HEK293T (cell line): ENCODE measurements at regions not wholly inside any gene's neighbourhood (a gene's known extent, or its start where the extent isn't known, plus 50 kb on each side); places are given as distances from the start of the nearest gene placed in this dataset.

Experiments used
- CTCF ChIA-PET: fragments of 350-600 bp; formaldehyde crosslinking; extraction: SDS; loops from one replicate; lab custom pipeline; 2021; ENCODE audit warnings: antibody characterized with exemption, inconsistent platforms; lab: Yijun Ruan, JAX
- POLR2A ChIA-PET: fragments of 350-600 bp; formaldehyde crosslinking; extraction: SDS; loops from one replicate; lab custom pipeline; 2020; ENCODE audit warnings: antibody characterized with exemption, inconsistent platforms; lab: Yijun Ruan, JAX
- DNase-seq: peaks from one replicate; pipeline ENCODE4 v3.0.0; 2012; ENCODE audit warnings: mixed read lengths; ENCODE audit errors: extremely low spot score
- ARNT ChIP-seq: fragments of 450-650 bp; IDR thresholded peaks from 2 replicates; pipeline ENCODE4 v1.6.1; 2017; ENCODE audit warnings: mild to moderate bottlenecking
- BHLHE40 ChIP-seq: fragments of 450-650 bp; IDR thresholded peaks from 2 replicates; pipeline ENCODE4 v1.6.1; 2016; ENCODE audit warnings: mild to moderate bottlenecking, moderate library complexity, borderline replicate concordance
- CTBP1 ChIP-seq: fragments of 450-650 bp; IDR thresholded peaks from 2 replicates; pipeline ENCODE4 v1.6.1; 2016; ENCODE audit warnings: borderline replicate concordance
- ELF4 ChIP-seq: fragments of 450-650 bp; IDR thresholded peaks from 2 replicates; pipeline ENCODE4 v1.6.1; 2017; ENCODE audit warnings: antibody characterized with exemption
- FOXA1 ChIP-seq: fragments of 450-650 bp; IDR thresholded peaks from 2 replicates; pipeline ENCODE4 v1.6.1; 2016; ENCODE audit warnings: mild to moderate bottlenecking
- FOXK2 ChIP-seq: fragments of 450-650 bp; IDR thresholded peaks from 2 replicates; pipeline ENCODE4 v1.6.1; 2016; ENCODE audit warnings: mild to moderate bottlenecking
- FOXM1 ChIP-seq: fragments of 450-650 bp; IDR thresholded peaks from 2 replicates; pipeline ENCODE4 v1.6.1; 2017; ENCODE audit warnings: mild to moderate bottlenecking, borderline replicate concordance
- HDGF ChIP-seq: fragments of 450-650 bp; IDR thresholded peaks from 2 replicates; pipeline ENCODE4 v1.6.1; 2017; ENCODE audit warnings: antibody characterized with exemption, borderline replicate concordance
- L3MBTL2 ChIP-seq: fragments of 450-650 bp; conservative IDR thresholded peaks from 2 replicates; pipeline ENCODE4 v1.6.1; 2016; ENCODE audit warnings: mild to moderate bottlenecking
- LEF1 ChIP-seq: fragments of 450-650 bp; IDR thresholded peaks from 2 replicates; pipeline ENCODE4 v1.6.1; 2017; ENCODE audit warnings: mild to moderate bottlenecking, borderline replicate concordance
- NFRKB ChIP-seq: fragments of 450-650 bp; IDR thresholded peaks from 2 replicates; pipeline ENCODE4 v1.6.1; 2016; ENCODE audit warnings: mild to moderate bottlenecking, moderate library complexity
- SP1 ChIP-seq: fragments of 450-650 bp; IDR thresholded peaks from 2 replicates; pipeline ENCODE4 v1.6.1; 2017
- SUZ12 ChIP-seq: fragments of 450-650 bp; IDR thresholded peaks from 2 replicates; pipeline ENCODE4 v1.6.1; 2016; ENCODE audit warnings: mild to moderate bottlenecking
- TARDBP ChIP-seq: fragments of 450-650 bp; IDR thresholded peaks from 2 replicates; pipeline ENCODE4 v1.6.1; 2016
- ZNF384 ChIP-seq: fragments of 450-650 bp; IDR thresholded peaks from 2 replicates; pipeline ENCODE4 v1.6.1; 2016
- TF ChIP-seq, protein P1 (sequence below): fragments of 450-650 bp; IDR thresholded peaks from 2 replicates; pipeline ENCODE4 v1.6.1; 2016

GRCh38 chr12:88707800-88708199, 127.5 kb upstream of the KITLG start:
- DNase-seq, result no peak
- no peak for TF ChIP-seq SP1
- no peak for TF ChIP-seq LEF1
- TF ChIP-seq FOXM1, result no peak
- TF ChIP-seq CTBP1, result no peak
- no peak for TF ChIP-seq BHLHE40
- TF ChIP-seq, protein P1, sequence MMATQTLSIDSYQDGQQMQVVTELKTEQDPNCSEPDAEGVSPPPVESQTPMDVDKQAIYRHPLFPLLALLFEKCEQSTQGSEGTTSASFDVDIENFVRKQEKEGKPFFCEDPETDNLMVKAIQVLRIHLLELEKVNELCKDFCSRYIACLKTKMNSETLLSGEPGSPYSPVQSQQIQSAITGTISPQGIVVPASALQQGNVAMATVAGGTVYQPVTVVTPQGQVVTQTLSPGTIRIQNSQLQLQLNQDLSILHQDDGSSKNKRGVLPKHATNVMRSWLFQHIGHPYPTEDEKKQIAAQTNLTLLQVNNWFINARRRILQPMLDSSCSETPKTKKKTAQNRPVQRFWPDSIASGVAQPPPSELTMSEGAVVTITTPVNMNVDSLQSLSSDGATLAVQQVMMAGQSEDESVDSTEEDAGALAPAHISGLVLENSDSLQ, result no peak
- TF ChIP-seq FOXK2, result no peak
- TF ChIP-seq SUZ12, result no peak
- TF ChIP-seq TARDBP, result no peak
- no peak for TF ChIP-seq HDGF
- no peak for TF ChIP-seq ZNF384
- no peak for TF ChIP-seq ARNT
- TF ChIP-seq L3MBTL2, result no peak
- TF ChIP-seq NFRKB, result no peak
- TF ChIP-seq FOXA1, result no peak
- TF ChIP-seq ELF4, result no peak
- ChIA-PET POLR2A (no interaction called here), CTCF (no interaction called here)

DNA sequence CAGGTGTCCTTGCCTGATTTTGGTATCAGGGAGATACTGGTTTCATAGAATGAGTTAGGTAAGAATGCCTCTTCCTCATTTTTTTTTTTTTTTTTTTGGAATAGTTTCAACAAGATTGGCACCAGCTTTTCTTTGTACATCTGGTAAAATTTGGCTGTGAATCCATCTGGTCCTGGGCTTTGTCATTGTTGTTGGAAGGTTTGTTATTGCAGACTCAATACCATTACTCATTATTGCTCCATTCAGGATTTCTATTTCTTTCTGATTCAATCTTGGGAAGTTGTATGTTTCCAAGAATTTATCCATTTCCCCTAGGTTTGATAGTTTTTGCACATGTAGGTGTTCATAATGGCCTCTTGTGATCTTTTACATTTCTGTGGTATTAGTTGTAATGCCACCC, 126.0 kb upstream of the KITLG start:
- TF ChIP-seq SUZ12 (no peak), BHLHE40 (no peak), ELF4 (no peak), ZNF384 (no peak), HDGF (no peak), SP1 (no peak), FOXA1 (no peak), FOXM1 (no peak), FOXK2 (no peak), NFRKB (no peak), TARDBP (no peak), ARNT (no peak), LEF1 (no peak), L3MBTL2 (no peak), CTBP1 (no peak)
- TF ChIP-seq, protein P1, result no peak
- POLR2A ChIA-PET, result no interaction called here
- DNase-seq, result no peak
- CTCF ChIA-PET, result no interaction called here

- no peak for TF ChIP-seq ELF4
- TF ChIP-seq HDGF, result no peak
- no peak for TF ChIP-seq SUZ12
- TF ChIP-seq FOXK2, result no peak
- no peak for TF ChIP-seq CTBP1
- TF ChIP-seq, protein P1, result no peak
- TF ChIP-seq FOXM1, result no peak
- TF ChIP-seq SP1, result no peak
- no peak for TF ChIP-seq ARNT
- no peak for TF ChIP-seq LEF1
- no peak for TF ChIP-seq ZNF384
- TF ChIP-seq NFRKB, result no peak
- TF ChIP-seq TARDBP, result no peak
- no peak for TF ChIP-seq FOXA1
- no peak for TF ChIP-seq BHLHE40
- no peak for TF ChIP-seq L3MBTL2
- ChIA-PET CTCF (no interaction called here), POLR2A (no interaction called here)
- DNase-seq, result no peak
Measured at GRCh38 chr12:88703790-88704189, 123.5 kb upstream of the KITLG start.

GRCh38 chr12:88698471-88698870, 118.2 kb upstream of the KITLG start:
- POLR2A ChIA-PET, result no interaction called here
- DNase-seq, result no peak
- no peak for TF ChIP-seq FOXK2
- TF ChIP-seq, protein P1, result no peak
- TF ChIP-seq L3MBTL2, result no peak
- no peak for TF ChIP-seq SP1
- TF ChIP-seq ELF4, result no peak
- TF ChIP-seq FOXA1, result no peak
- no peak for TF ChIP-seq HDGF
- no peak for TF ChIP-seq CTBP1
- TF ChIP-seq ZNF384, result no peak
- no peak for TF ChIP-seq ARNT
- no peak for TF ChIP-seq LEF1
- TF ChIP-seq BHLHE40, result no peak
- no peak for TF ChIP-seq TARDBP
- TF ChIP-seq NFRKB, result no peak
- no peak for TF ChIP-seq FOXM1
- TF ChIP-seq SUZ12, result no peak
- CTCF ChIA-PET, result no interaction called here

GRCh38 chr12:88693837-88694445, 113.7 kb upstream of the KITLG start:
- CTCF ChIA-PET, result no interaction called here
- TF ChIP-seq SUZ12, result no peak
- TF ChIP-seq FOXK2, result no peak
- TF ChIP-seq FOXA1, result no peak
- TF ChIP-seq CTBP1, result no peak
- no peak for TF ChIP-seq TARDBP
- no peak for TF ChIP-seq NFRKB
- no peak for TF ChIP-seq LEF1
- no peak for TF ChIP-seq BHLHE40
- TF ChIP-seq HDGF, result no peak
- no peak for TF ChIP-seq L3MBTL2
- TF ChIP-seq FOXM1, result no peak
- no peak for TF ChIP-seq ARNT
- TF ChIP-seq, protein P1, result no peak
- no peak for TF ChIP-seq SP1
- no peak for TF ChIP-seq ZNF384
- TF ChIP-seq ELF4, result no peak
- POLR2A ChIA-PET, result no interaction called here
- DNase-seq, result no peak
